HepG2 (cell line): ENCODE measurements at regions not wholly inside any gene's neighbourhood (a gene's known extent, or its start where the extent isn't known, plus 50 kb on each side); places are given as distances from the start of the nearest gene placed in this dataset.

ENCODE experiments used
- ATAC-seq: fragments of 200-7000 bp; cut with Tn5 transposase; 3 replicates; pipeline ENCODE4 v1.9.1; 2020; ENCODE audit warnings: mild to moderate bottlenecking, moderate library complexity
- BruUV-seq: library from RNA; stranded (reverse); fragments of 400-500 nt; replicated peaks from 2 replicates; lab custom pipeline; 2021; lab: Mats Ljungman, UMichigan
- CTCF ChIA-PET: fragments of 300-600 bp; formaldehyde crosslinking; extraction: SDS; loops from one replicate; lab custom pipeline; 2021; ENCODE audit warnings: low total read pairs, inconsistent platforms, low intra/inter-chr PET ratio; lab: Yijun Ruan, JAX
- POLR2A ChIA-PET: fragments of 350-600 bp; sonication (Branson Sonifier 250); formaldehyde crosslinking; loops from one replicate; lab custom pipeline; 2020; ENCODE audit warnings: antibody characterized with exemption, inconsistent platforms; lab: Yijun Ruan, JAX
- DNase-seq: peaks from one replicate; pipeline ENCODE4 v3.0.0-alpha.2; 2015; ENCODE audit warnings: low spot score
- FAIRE-seq: peaks from 3 replicates; lab custom pipeline; 2011; peaks lifted over from hg19 to GRCh38; lab: Jason Lieb, UNC
- H2AFZ ChIP-seq: one replicate; pipeline ENCODE4 v1.6.1; 2011; ENCODE audit warnings: low read length, inconsistent platforms
- H3K27ac ChIP-seq: fragments of 300-600 bp; 3 replicates; pipeline ENCODE4 v1.8.0; 2011; ENCODE audit warnings: mixed run types, mild to moderate bottlenecking, mixed read lengths, low read length, inconsistent platforms; ENCODE audit not compliant: insufficient read depth; ENCODE audit errors: extremely low read length
- H3K27me3 ChIP-seq, 2 experiments: fragments of 200-600 bp in 1 of 2; 2 replicates in 1 of 2; 3 replicates in 1 of 2; pipeline versions ENCODE4 v1.6.0 to v1.8.0; 2011; ENCODE audit warnings: low read length in 2 of 2, mild to moderate bottlenecking in 2 of 2, moderate library complexity in 2 of 2, inconsistent platforms in 1 of 2; ENCODE audit not compliant: insufficient read depth in 2 of 2, control insufficient read depth in 1 of 2
- H3K36me3 ChIP-seq, 2 experiments: fragments of 200-600 bp in 1 of 2; replicated peaks in 1 of 2; 2 replicates in 1 of 2; 3 replicates in 1 of 2; pipeline versions ENCODE4 v1.5.1 to v1.8.0; 2011; ENCODE audit warnings: low read length in 2 of 2, inconsistent platforms in 1 of 2; ENCODE audit not compliant: insufficient read depth in 2 of 2, control insufficient read depth in 1 of 2
- H3K4me1 ChIP-seq: 2 replicates; pipeline ENCODE4 v1.5.1; 2012; ENCODE audit warnings: low read length, inconsistent platforms; ENCODE audit not compliant: insufficient read depth
- H3K4me2 ChIP-seq: 2 replicates; pipeline ENCODE4 v1.6.0; 2011; ENCODE audit warnings: low read depth, low read length, inconsistent platforms
- H3K4me3 ChIP-seq, 3 experiments: fragments of 200-600 bp in 1 of 3; sonication (generic), shearing (Covaris generic) in 1 of 3; replicated peaks in 1 of 3; 2 replicates each; pipeline ENCODE4 v1.5.1; 2011 to 2016; ENCODE audit warnings: low read length in 3 of 3, inconsistent platforms in 2 of 3, low read depth in 2 of 3, mild to moderate bottlenecking in 2 of 3, control low read depth in 1 of 3, mixed read lengths in 1 of 3; ENCODE audit not compliant: insufficient read depth in 1 of 3
- H3K79me2 ChIP-seq: one replicate; pipeline ENCODE4 v1.6.1; 2011; ENCODE audit warnings: low read length, inconsistent platforms; ENCODE audit not compliant: insufficient read depth
- H3K9ac ChIP-seq: 2 replicates; pipeline ENCODE4 v1.6.0; 2011; ENCODE audit warnings: mild to moderate bottlenecking, low read depth, low read length, inconsistent platforms; ENCODE audit not compliant: insufficient read depth
- H3K9me3 ChIP-seq: 2 replicates; pipeline ENCODE4 v1.5.1; 2012; ENCODE audit warnings: mild to moderate bottlenecking, low read length
- H4K20me1 ChIP-seq: 2 replicates; pipeline ENCODE4 v1.6.0; 2011; ENCODE audit warnings: inconsistent platforms, mild to moderate bottlenecking, low read length, moderate library complexity; ENCODE audit not compliant: insufficient read depth
- ARHGAP35 ChIP-seq: sonication (generic); formaldehyde crosslinking; IDR thresholded peaks from 2 replicates; pipeline ENCODE4 v1.9.0; 2022; ENCODE audit warnings: mild to moderate bottlenecking, inconsistent platforms, moderate library complexity, missing genetic modification reagents, borderline replicate concordance
- FLYWCH1 ChIP-seq: sonication (generic); formaldehyde crosslinking; IDR thresholded peaks from 2 replicates; pipeline ENCODE4 v1.8.1; 2023; ENCODE audit warnings: mild to moderate bottlenecking, missing genetic modification reagents
- HNF1B ChIP-seq: sonication (generic); formaldehyde crosslinking; IDR thresholded peaks from 2 replicates; pipeline ENCODE4 v1.5.1; 2020; ENCODE audit warnings: mild to moderate bottlenecking, moderate library complexity, missing genetic modification reagents
- HNRNPH1 ChIP-seq: fragments of 200-400 bp; formaldehyde crosslinking; optimal IDR thresholded peaks from 2 replicates; pipeline ENCODE3; 2017; ENCODE audit warnings: mild to moderate bottlenecking, low read depth, low read length
- HOXA3 ChIP-seq: sonication (generic); formaldehyde crosslinking; IDR thresholded peaks from 2 replicates; pipeline ENCODE4 v1.5.0; 2020; ENCODE audit warnings: missing genetic modification reagents
- IRF9 ChIP-seq: sonication (generic); formaldehyde crosslinking; IDR thresholded peaks from 2 replicates; pipeline ENCODE4 v1.8.0; 2022; ENCODE audit warnings: missing genetic modification reagents, mild to moderate bottlenecking, borderline replicate concordance
- MED13 ChIP-seq: sonication (generic); formaldehyde crosslinking; IDR thresholded peaks from 2 replicates; pipeline ENCODE4 v1.5.0; 2020; ENCODE audit warnings: missing genetic modification reagents
- PHF20 ChIP-seq: sonication (generic); formaldehyde crosslinking; IDR thresholded peaks from 2 replicates; pipeline ENCODE4 v1.5.0; 2020; ENCODE audit warnings: mild to moderate bottlenecking, missing genetic modification reagents
- REL ChIP-seq: sonication (generic); formaldehyde crosslinking; conservative IDR thresholded peaks from 2 replicates; pipeline ENCODE4 v1.8.0; 2022; ENCODE audit warnings: mild to moderate bottlenecking, missing genetic modification reagents, moderate library complexity
- SMARCE1 ChIP-seq: fragments of 450-650 bp; IDR thresholded peaks from 2 replicates; pipeline ENCODE4 v1.6.1; 2017; ENCODE audit warnings: borderline replicate concordance
- ZBTB44 ChIP-seq: sonication (generic); formaldehyde crosslinking; IDR thresholded peaks from 2 replicates; pipeline ENCODE4 v1.4.0; 2020; ENCODE audit warnings: missing genetic modification reagents
- ZBTB7B ChIP-seq: sonication (generic); formaldehyde crosslinking; IDR thresholded peaks from 2 replicates; pipeline ENCODE4 v1.4.0; 2020; ENCODE audit warnings: missing genetic modification reagents
- ZNF30 ChIP-seq: sonication (generic); formaldehyde crosslinking; IDR thresholded peaks from 2 replicates; pipeline ENCODE4 v1.5.0; 2020; ENCODE audit warnings: mild to moderate bottlenecking, missing genetic modification reagents
- ZNF350 ChIP-seq: sonication (generic); formaldehyde crosslinking; IDR thresholded peaks from 2 replicates; pipeline ENCODE4 v1.4.0; 2020; ENCODE audit warnings: mild to moderate bottlenecking, low read depth, missing genetic modification reagents, borderline replicate concordance
- ZNF639 ChIP-seq: conservative IDR thresholded peaks from 2 replicates; pipeline ENCODE4 v1.6.1; 2018; ENCODE audit warnings: missing genetic modification reagents
- ZNF672 ChIP-seq: sonication (generic); formaldehyde crosslinking; IDR thresholded peaks from 2 replicates; pipeline ENCODE4 v1.8.1; 2022; ENCODE audit warnings: missing genetic modification reagents
- ZNF772 ChIP-seq: sonication (generic); formaldehyde crosslinking; IDR thresholded peaks from 2 replicates; pipeline ENCODE4 v1.5.0; 2020; ENCODE audit warnings: mild to moderate bottlenecking, missing genetic modification reagents
- ZNF788 ChIP-seq: sonication (generic); formaldehyde crosslinking; IDR thresholded peaks from 2 replicates; pipeline ENCODE4 v1.5.0; 2020; ENCODE audit warnings: mild to moderate bottlenecking, missing genetic modification reagents, borderline replicate concordance
- ZSCAN20 ChIP-seq: sonication (generic); formaldehyde crosslinking; IDR thresholded peaks from 2 replicates; pipeline ENCODE4 v1.4.0; 2020; ENCODE audit warnings: missing genetic modification reagents, mild to moderate bottlenecking, borderline replicate concordance
- ZSCAN30 ChIP-seq: sonication (generic); formaldehyde crosslinking; IDR thresholded peaks from 2 replicates; pipeline ENCODE4 v1.5.0; 2020; ENCODE audit warnings: mild to moderate bottlenecking, missing genetic modification reagents
- WGBS: methylation state at CpG from one replicate; pipeline ENCODE4 v1.1.6; 2017; ENCODE audit warnings: low lambda C conversion rate; 5-methylcytosine and 5-hydroxymethylcytosine counted together
- in situ Hi-C: cut with HindIII; loops from 2 replicates; pipeline ENCODE4 v1.10.0; 2017; ENCODE audit warnings: low pct_unique_long_range_greater_than_20kb; ENCODE audit not compliant: extremely low pct_ligation_motif_present
- intact Hi-C: fragments of 100-400 bp; cut with micrococcal nuclease; formaldehyde crosslinking; loops from one replicate; pipeline ENCODE4 v1.10.0; 2022; ENCODE audit not compliant: unreplicated experiment

- Histone ChIP-seq H3K27ac (no peak overlapping the region), H3K9ac (no peak overlapping the region), H3K4me1 (no peaks in the 10 kb centered on the region), H2AFZ (no peak overlapping the region), H3K9me3 (peaks cover 73% of the 10 kb centered on the region), H3K4me3 (no peak overlapping the region), H3K4me2 (no peak overlapping the region), H3K79me2 (no peaks in the 10 kb centered on the region), H4K20me1 (no peaks in the 10 kb centered on the region), H3K36me3 (no peaks in the 10 kb centered on the region), H3K27me3 (no peaks in the 10 kb centered on the region)
- no peak for FAIRE-seq
- in situ Hi-C loops = no loop called here
- TF ChIP-seq ZNF350 = no peak
- TF ChIP-seq HOXA3 (CRISPR knock-in tag) = no peak
- TF ChIP-seq ZSCAN20 (CRISPR knock-in tag) = no peak
- TF ChIP-seq ZNF788 (CRISPR knock-in tag) = no peak
- TF ChIP-seq REL = no peak
- TF ChIP-seq ZNF772 = no peak
- no peak for TF ChIP-seq FLYWCH1
- TF ChIP-seq ZBTB7B (CRISPR knock-in tag) = no peak
- TF ChIP-seq ZSCAN30 (CRISPR knock-in tag) = no peak
- TF ChIP-seq HNF1B = no peak
- no peak for TF ChIP-seq ARHGAP35 (CRISPR knock-in tag)
- no peak for TF ChIP-seq SMARCE1
- TF ChIP-seq IRF9 (CRISPR knock-in tag) = no peak
- no peak for TF ChIP-seq MED13
- no peak for TF ChIP-seq ZNF30
- TF ChIP-seq HNRNPH1 = no peak
- TF ChIP-seq ZBTB44 = no peak
- no peak for TF ChIP-seq PHF20 (CRISPR knock-in tag)
- no peak for TF ChIP-seq ZNF639 (CRISPR knock-in tag)
- no peak for TF ChIP-seq ZNF672 (CRISPR knock-in tag)
- no peak for ATAC-seq
- BruUV-seq = no TSS peak
- ChIA-PET POLR2A (no interaction called here), CTCF (no interaction called here)
- WGBS = 0% methylated on average over 1 of the region's 1 CpG
- DNase-seq = no peak
- intact Hi-C loops = no loop called here
Measured at GRCh38 chr10:106435081-106435480, 729.4 kb downstream of the SORCS1 start.
